HG03378 (cell line): ENCODE measurements at regions not wholly inside any gene's neighbourhood (a gene's known extent, or its start where the extent isn't known, plus 50 kb on each side); places are given as distances from the start of the nearest gene placed in this dataset.

ENCODE experiments used
- ATAC-seq: cut with Tn5 transposase; IDR thresholded peaks from one replicate; pipeline ENCODE4 v1.9.1; 2021; ENCODE audit warnings: mild to moderate bottlenecking, moderate library complexity; ENCODE audit not compliant: unreplicated experiment

DNA sequence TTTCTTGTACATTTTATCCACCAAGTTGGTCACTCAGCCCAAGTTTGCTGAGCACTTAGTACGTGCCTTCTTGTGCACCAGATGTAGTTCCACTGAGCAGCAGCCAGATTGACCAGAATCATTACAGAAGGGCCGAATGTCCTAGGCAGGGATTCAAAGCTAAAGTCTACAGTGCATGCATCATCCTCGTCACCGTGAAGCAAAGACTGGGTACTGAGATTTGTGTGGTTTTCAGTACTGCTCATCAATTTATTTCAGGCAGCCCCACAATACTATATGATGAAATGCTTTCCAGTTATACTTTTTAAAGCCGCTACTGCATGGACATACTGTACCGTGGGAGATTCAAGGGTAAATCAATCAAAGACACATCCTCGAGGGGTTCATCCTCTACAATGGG, 227.0 kb downstream of the ARRDC4 start:
- ATAC-seq, result no peak

DNA sequence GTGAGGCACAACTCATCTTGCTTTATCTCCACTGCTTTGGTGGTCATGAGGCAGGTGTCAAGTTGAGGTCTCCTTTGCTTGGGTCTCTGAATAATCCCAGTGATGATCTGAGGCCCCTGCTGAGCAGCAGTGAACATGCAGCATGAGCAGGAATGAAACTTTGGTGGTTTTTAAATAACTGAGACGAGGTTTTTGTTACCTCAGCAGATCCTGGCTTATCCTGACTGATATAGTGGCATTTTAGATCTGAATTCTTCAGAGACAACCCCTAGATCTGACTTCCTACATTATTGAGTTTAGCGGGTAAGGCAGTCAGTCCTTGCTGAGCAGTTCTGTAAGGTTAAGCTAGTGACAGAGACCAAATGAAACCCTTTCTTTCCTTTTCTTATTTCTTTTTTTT, 230.4 kb downstream of the ARRDC4 start:
- no peak for ATAC-seq

DNA sequence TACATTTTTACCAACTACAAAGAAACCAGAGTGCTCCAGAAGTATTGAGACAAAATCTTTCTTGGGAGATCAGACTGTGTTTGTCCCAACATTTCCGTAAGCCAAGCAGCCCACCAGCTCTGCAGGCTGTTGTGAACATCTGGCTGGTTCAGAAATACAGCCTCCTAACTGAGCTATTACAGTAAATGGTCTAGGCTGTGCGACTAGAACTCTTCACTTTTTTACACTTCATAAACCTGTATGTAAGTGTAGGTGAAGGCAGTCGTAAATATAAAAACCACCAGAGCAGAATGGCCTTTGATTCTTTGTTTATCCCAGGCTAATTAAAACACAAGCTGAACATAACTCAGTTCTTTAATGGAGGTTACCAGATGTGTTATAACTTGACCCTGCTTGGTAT, 235.3 kb downstream of the ARRDC4 start:
- no peak for ATAC-seq

DNA sequence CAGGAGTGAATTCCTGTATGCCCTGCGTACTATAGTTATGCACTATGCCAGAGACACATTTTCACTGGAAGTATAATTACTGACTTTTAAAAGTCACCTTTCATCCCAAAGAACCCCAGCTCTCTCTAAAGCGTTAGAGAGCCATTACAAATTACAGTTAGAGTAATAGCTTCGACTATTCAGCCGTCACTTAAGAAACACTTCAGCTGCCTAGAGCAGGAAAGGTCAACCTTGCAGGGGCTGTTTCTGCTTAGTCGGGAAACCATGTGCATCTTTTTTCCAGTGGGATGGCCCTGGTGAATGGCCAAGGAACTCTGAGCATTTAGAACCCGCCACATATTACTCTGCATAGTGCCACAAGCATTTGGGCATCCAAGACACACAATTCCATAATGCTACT, 235.9 kb downstream of the ARRDC4 start:
- ATAC-seq, result no peak

DNA sequence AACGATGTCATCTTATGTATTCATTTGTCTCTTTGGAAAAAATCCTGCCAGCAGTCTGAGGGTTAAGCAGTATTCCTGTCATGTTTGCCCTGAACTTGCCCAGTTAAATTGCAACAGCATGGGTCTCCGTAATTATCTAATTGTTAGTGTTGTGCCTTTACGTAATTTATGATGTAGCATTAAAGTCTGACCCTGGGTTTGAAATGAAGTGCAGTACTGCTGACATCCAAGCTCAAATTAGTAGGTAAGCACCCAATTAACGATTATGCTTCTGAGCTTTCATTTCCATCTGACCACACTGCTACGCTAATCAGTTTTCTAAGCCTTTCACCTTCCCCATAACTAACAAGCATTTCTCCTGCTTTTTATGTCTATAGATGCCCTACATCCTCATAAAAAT, 241.8 kb downstream of the ARRDC4 start:
- no peak for ATAC-seq

DNA sequence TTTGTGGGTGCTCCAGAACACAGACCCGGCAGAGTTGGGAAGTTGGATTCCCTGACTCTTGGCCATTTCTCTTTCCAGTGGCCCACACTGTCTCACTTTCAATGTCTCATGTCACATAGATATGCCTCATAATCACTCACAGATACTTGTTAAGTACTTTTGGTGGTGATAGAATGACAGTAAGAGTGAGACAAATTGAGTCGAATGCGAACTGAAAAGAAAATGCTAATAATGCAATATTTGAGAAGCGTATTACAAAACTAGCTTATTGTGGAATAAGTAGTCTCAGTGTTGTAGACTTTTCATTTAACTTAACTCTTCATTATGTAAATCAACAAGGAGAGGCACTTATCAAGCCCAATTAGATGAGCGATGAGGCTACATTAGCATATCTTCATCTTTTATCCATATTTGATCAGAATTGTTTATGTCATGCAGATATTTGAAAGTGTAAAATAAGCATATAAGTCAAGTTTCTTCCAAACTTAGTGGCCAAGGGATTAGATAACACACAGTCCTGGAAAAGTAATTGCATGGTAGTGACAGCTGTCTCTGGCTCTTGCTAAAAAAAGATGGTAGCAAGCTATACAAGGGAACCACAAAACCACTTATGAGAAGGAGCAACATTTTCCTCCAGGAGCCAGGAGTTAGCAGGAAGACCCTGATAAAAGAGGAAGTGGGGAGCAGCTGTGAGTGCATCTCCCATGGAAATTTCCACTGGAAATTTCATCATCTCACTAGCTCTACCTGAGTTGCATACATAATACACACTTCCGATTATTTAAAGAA, 243.6 kb downstream of the ARRDC4 start:
- no peak for ATAC-seq

DNA sequence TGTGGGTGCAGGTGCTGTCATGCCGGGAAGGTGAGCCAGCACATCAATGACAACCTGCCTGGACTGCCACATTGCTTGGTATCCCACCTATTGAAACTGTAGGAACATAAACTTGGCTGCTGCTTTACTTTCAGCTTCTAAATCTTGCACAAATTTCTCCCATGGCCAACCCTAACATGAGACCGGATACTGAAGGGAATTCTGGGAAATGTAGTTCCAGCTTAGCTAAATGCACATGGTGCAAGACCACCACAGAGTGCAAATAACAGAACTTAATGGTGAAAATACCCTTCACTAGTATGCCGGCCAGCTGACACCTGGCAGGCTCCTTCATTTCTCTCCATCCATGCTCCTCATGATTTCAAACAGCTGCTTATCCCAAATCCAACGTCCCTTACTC, 247.4 kb downstream of the ARRDC4 start:
- ATAC-seq, result no peak

DNA sequence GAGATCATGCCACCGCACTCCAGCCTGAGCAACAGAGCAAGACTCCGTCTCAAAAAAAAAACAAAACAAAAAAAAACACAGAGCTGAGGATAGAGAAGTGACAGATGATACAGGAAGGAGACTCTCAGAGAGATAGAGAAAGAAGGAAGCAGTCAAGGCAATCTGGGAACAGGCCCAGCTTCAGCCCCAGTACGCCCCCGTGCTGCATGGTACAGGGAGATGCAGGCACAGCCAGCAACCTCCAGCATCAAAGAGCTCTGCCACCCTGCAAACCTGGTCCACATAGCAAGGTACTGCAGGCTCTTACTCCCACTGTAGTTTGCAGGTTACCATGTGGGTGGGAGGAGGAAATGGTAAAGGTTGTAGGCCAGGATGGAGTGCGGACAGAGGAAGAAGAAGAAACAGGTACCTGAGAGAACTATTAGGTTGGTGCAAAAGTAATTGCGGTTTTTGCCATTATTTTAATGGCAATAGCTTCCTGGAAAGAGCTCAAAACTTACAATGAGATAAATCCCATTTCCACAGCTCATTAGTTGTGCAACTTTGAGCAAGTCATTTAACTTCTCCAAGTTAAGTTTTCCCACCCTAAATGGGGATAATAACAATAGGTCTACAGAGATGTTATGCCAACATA, 253.0 kb downstream of the ARRDC4 start:
- ATAC-seq, result no peak

DNA sequence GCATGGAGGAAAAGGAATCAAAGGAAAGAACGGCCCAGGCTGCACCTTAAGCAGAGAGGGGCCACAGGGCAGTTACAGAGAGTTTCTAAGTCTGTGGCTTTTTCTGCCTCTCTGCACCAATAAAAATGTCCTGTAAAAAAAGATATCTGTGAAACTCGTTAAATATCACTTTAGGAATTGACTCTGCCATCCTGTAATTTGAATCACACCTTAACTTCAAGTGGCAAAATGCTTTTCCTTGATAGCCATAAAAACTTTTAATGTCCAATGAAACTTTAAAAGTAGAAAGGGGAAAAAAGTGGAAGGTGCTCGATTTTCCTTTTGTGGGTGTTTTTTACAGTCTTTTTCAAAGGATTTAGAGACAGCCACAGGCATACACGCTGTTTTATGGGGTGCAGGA, 255.7 kb downstream of the ARRDC4 start:
- no peak for ATAC-seq

DNA sequence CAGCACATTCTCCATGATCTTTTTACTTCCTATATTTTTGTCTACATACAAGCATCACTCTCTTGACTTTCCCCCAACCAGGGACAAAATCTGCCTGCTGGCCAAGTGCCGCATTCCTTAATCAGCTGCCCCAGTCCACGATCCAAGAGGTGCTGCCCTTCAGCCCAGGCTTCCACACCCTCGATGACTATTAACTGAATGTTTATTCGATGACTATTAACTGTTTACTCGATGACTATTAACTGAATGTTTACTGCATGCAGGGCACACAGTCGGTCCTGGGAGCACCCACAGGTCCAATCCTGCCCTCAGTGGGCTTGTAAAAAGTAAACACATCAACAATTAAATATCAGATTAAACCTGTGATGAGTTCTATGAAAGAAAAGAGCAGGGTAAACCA, 256.9 kb downstream of the ARRDC4 start:
- no peak for ATAC-seq

DNA sequence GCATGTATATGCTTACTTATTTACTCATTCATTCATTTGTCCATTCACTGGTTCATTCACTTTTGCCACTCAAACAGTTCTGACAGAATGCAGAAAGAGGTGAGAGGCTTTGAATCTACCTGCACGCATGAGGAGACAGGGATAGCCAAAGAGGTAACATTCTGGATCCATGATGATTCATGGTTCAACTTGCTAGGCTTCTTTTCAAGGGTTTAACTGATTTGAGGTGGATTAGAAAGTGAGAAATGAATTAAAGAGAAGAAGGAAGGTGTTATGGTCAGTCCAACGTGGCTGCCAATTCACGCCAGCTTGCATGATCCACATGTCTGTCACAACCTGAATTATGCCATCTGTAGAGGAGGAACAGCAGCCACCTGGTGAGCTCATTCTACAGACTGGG, 260.6 kb downstream of the ARRDC4 start:
- ATAC-seq, result no peak

DNA sequence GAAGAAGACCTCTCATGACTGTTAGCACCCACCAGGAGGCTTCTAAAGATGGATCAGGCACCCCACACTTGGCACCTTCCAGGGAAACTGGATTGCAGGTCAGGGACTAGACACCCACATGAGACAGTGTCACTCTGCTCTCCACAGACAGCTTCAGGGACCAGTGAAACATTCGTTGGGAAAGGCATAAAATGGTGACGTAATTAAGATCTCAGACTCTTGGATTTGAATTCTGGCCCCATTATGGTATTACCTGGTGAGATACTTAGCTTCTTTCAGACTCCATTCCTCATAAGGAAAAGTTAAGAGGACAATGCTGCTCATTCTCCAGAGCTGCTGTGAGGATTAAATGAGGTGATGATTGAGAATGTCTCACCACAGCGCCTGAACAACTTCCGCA, 261.1 kb downstream of the ARRDC4 start:
- ATAC-seq, result no peak

DNA sequence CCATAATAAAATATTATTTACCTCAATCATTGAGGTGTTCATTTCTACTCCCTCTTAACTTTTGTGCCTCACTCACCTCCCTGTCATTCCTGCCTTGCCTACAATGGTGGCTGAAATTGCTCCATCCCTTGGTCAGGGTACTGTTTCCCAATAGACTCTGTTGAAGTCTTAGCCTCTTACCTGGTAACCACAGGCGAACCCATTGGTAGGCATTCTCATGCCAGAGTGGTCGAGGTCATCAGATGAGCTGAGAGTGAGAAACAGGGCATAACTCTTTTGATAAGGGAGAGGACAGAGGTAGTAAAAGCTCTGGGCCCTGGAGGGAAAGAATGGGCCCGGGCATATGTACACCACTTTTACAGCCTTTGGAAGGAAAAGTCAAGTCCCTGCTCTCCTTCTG, 265.6 kb downstream of the ARRDC4 start:
- no peak for ATAC-seq

DNA sequence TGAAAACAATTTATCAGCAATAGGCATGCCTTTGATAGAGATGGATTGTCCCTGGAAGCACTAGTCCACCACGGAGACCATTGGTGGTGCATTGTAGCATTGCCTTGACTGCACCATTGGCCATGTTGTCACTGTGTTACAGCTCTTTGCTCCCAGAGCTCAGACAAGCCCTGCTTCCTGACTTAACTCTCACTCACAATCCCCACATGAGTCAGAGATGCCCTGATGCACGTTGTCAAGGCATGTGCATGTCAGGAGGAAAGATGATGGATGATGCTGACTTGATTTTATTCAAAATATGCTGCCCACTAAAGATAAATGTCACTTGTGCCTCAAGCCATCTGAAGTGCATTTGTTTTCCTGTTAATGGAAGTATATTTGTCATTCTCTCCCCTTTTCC, 266.1 kb downstream of the ARRDC4 start:
- no peak for ATAC-seq

DNA sequence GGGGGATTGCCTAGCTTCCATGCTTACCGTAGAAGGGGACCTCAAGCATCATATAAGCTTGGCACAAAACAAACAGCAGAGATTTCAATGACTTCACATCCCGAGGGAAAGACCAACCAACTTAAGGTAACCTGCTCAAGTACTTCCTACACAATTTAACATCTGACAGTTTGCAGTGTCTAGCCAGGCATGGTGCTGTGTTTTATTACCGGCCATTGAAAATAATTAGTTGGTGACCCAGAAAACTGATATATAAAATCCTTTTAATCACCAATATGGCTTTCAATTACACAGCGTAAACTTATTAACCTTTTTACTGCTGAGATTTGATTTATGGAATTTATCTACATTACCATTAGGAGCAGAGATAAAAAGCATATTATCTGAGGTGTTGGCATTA, 268.3 kb downstream of the ARRDC4 start:
- no peak for ATAC-seq

DNA sequence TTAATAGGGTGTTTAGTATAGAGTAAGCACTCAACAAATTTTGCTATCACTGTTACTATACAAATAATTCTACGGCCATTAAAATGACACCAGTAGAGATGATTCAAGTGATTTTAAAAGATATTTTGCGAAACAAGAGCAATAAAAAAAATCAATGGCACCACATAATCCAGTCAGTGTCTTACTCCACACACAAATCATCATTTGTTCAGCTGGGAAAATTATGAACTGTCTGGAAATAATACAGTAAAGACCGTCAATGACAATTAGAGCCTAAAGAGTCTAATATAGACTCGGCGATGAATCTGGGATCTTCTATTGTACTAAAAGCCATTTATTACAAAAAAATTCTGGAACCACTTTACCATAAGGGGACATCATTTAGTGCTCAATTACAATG, 270.5 kb downstream of the ARRDC4 start:
- no peak for ATAC-seq

DNA sequence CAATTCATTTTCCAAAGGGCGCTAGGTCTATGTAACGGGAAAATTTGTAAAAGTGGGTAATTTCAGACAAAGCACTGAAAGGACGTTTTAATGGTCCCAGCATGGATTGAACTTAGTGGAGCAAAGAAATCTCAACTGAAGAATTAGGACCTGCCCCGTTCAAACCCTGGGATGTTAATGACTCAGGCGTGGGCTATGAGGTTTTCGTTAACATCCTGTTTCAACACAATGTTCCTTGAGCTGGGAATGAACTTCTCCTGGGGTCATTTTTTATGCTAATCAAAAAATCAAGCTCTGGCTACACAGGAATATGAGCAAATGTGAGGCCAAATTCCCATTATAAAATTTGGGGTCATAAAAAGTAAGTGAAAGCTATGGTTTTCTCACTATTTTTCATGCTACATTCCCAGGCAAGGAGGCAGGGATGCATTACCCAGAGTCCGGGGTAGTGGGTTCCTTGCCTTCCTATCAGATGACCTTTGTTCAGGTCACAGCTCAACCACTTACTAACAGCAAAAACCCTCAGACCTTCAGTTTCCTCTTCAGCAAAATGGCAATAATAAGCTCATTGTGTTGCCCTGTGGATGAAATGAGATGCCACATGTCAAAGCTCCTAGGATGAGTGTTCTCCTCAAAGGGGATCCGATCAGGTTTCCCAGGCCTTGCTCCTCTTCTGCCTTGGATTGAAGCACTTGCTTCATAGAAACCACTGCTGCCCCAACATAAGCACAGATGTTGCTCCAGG, 271.4 kb downstream of the ARRDC4 start:
- ATAC-seq, result no peak

DNA sequence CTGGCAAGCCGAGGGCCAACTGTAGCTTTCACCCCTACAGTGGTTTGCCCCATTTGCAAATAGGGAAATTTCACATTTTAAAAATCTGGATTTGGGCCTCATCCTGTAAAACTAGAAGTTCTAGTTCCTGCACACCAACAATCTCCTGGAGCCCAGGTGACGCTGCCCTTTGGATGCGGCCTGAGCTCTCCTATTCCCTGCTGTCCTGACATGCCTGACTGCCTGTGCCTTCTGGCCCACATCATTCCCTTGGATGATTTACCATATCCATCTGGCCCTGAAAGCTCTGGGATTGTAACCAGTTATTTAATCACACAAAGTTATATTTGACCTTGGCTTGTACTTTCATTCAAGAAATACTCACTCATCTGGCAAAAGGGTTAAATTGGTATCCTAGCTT, 272.3 kb downstream of the ARRDC4 start:
- ATAC-seq, result no peak

DNA sequence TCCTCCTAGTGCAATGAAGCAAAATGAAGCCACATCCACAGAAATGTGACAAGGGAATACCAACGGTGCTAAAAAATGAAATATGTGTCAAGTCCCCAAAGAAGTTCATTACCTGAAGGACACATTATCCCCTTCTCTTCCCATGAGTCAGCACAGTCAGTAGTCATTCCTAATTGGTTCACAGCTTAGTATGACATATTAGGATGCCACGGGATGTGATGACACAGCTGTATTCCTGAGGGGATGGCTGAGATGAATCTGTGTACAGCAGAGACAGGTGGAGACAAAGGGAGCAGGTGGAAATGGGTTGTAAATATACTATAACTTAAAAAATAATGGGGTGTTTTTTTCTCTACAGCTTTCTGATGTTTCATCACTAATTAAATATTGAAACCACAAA, 273.4 kb downstream of the ARRDC4 start:
- ATAC-seq, result no peak

DNA sequence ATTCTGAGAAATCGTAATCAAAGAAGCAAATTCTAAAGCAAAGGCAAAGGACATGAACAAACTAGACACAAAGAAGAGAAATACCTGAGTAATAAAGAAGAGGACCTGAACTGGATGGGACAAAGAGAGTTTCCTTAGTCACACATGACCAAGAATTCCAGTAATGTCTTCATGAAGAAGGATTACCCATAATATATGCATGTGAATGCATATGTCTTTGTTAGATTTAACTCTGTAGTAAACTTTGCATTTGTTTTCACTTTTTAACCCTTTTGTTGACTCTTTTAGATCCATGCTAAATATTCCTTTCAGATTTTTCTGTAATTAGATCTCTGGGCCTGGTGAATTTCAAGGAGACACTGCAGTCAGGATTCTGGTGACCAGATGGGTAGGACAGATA, 279.8 kb downstream of the ARRDC4 start:
- no peak for ATAC-seq

DNA sequence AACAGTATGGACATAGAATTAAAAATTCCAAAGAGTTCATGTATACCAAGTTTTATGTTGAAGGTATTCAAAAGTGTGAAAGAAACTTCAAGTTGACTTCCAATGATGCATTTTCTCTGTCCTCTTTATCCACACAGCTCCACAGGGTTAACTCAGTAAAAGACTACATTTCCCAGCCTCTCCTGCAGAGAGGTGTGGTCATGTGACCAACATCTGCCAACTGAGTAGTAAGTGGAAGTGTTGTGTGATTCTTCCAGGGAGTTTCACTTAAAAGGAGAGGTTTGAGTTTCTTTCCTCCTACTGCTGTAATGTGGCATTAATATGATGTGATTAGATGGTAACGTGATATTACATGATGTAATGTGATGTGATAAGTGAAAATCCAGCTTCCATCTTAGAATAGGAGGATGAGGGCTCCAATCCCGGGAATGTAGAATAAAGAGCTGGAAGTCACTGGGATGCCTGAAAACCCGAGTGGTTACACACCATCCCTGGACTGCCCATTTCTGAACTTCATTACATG, 280.6 kb downstream of the ARRDC4 start:
- no peak for ATAC-seq

DNA sequence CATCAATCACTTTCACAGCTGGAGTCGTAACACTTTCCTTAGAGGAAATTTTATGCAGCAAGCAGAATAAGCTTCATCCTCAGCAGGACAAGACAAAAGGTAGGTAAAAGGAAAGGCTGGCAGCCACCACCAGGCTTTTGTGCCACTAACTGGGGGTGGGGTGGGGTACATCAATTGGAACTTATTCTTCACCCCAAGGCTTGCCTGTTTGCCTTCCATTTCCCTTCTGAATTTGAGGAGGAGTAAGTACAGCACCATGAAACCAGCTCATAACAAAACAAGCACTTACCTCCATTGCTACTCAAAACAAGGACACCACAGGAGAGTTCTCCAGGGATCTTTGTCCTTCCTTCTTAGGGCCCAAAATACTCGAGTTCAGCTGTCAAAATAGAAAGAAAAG, 296.8 kb downstream of the ARRDC4 start:
- no peak for ATAC-seq
